Keratinocyte (primary cell): ENCODE measurements at regions not wholly inside any gene's neighbourhood (a gene's known extent, or its start where the extent isn't known, plus 50 kb on each side); places are given as distances from the start of the nearest gene placed in this dataset.

Source experiments
- DNase-seq: peaks from one replicate; pipeline ENCODE4 v3.0.0-alpha.2; 2011; ENCODE audit warnings: low read depth, missing footprints, low spot score
- FAIRE-seq: peaks from 2 replicates; lab custom pipeline; 2011; peaks lifted over from hg19 to GRCh38; lab: Jason Lieb, UNC
- H2AFZ ChIP-seq: 2 replicates; pipeline ENCODE4 v1.6.0; 2012; ENCODE audit warnings: low read length, control low read depth, inconsistent platforms; ENCODE audit not compliant: control insufficient read depth
- H3K27ac ChIP-seq: 2 replicates; pipeline ENCODE4 v1.5.1; 2011; ENCODE audit warnings: low read length; ENCODE audit not compliant: control insufficient read depth, insufficient read depth
- H3K27me3 ChIP-seq: 3 replicates; pipeline ENCODE4 v1.6.0; 2011; ENCODE audit warnings: low read length; ENCODE audit not compliant: control insufficient read depth, insufficient read depth; ENCODE audit errors: extremely low read depth
- H3K36me3 ChIP-seq, 2 experiments: 2 replicates in 1 of 2; 3 replicates in 1 of 2; pipeline ENCODE4 v1.5.1; 2011; ENCODE audit warnings: low read length in 2 of 2, mild to moderate bottlenecking in 1 of 2; ENCODE audit not compliant: control insufficient read depth in 2 of 2, insufficient read depth in 2 of 2; ENCODE audit errors: extremely low read depth in 1 of 2
- H3K4me1 ChIP-seq: 3 replicates; pipeline ENCODE4 v1.5.1; 2011; ENCODE audit warnings: low read length; ENCODE audit not compliant: control insufficient read depth, insufficient read depth; ENCODE audit errors: extremely low read depth
- H3K4me2 ChIP-seq: 3 replicates; pipeline ENCODE4 v1.6.0; 2011; ENCODE audit warnings: low read depth, low read length; ENCODE audit not compliant: control insufficient read depth, insufficient read depth; ENCODE audit errors: extremely low read depth
- H3K4me3 ChIP-seq, 3 experiments: fragments of 200-600 bp in 1 of 3; sonication (generic) in 1 of 3; 2 replicates in 2 of 3; 3 replicates in 1 of 3; pipeline ENCODE4 v1.5.1; 2011 to 2016; ENCODE audit warnings: low read length in 3 of 3, mild to moderate bottlenecking in 3 of 3, control low read depth in 2 of 3, inconsistent platforms in 1 of 3, low read depth in 1 of 3, mixed read lengths in 1 of 3, mixed run types in 1 of 3, moderate library complexity in 1 of 3; ENCODE audit not compliant: control insufficient read depth in 2 of 3, insufficient read depth in 2 of 3; ENCODE audit errors: extremely low read depth in 1 of 3
- H3K79me2 ChIP-seq: 2 replicates; pipeline ENCODE4 v1.6.0; 2012; ENCODE audit warnings: low read length; ENCODE audit not compliant: control insufficient read depth, insufficient read depth
- H3K9ac ChIP-seq: 3 replicates; pipeline ENCODE4 v1.6.0; 2011; ENCODE audit warnings: low read length; ENCODE audit not compliant: control insufficient read depth, insufficient read depth; ENCODE audit errors: extremely low read depth
- H3K9me1 ChIP-seq: 3 replicates; pipeline ENCODE4 v1.6.0; 2011; ENCODE audit warnings: low read length; ENCODE audit not compliant: control insufficient read depth, insufficient read depth; ENCODE audit errors: extremely low read depth
- H3K9me3 ChIP-seq: 2 replicates; pipeline ENCODE4 v1.5.1; 2012; ENCODE audit warnings: low read depth, low read length; ENCODE audit not compliant: control insufficient read depth
- H4K20me1 ChIP-seq: 3 replicates; pipeline ENCODE4 v1.6.0; 2011; ENCODE audit warnings: low read length; ENCODE audit not compliant: control insufficient read depth, insufficient read depth; ENCODE audit errors: extremely low read depth
- EZH2 ChIP-seq: IDR thresholded peaks from one replicate; pipeline ENCODE4 v1.6.1; 2012; ENCODE audit warnings: inconsistent platforms, mild to moderate bottlenecking, low read length, moderate library complexity
- dilution Hi-C: fragments of 300-500 bp; cut with MboI; formaldehyde crosslinking; loops from one replicate; pipeline ENCODE4 v1.7.0; 2020; ENCODE audit warnings: low sequenced_read_pairs; ENCODE audit not compliant: extremely low pct_ligation_motif_present
- TF ChIP-seq, protein P1 (sequence below), 3 experiments: IDR thresholded peaks in 1 of 3; conservative IDR thresholded peaks in 1 of 3; optimal IDR thresholded peaks in 1 of 3; 2 replicates in 2 of 3; 3 replicates in 1 of 3; pipeline versions ENCODE3 to v1.5.1; 2011; ENCODE audit warnings: low read length in 3 of 3, mild to moderate bottlenecking in 3 of 3, moderate library complexity in 2 of 3, control low read depth in 1 of 3, inconsistent platforms in 1 of 3; ENCODE audit not compliant: insufficient read depth in 2 of 3; ENCODE audit errors: extremely low read depth in 1 of 3

GRCh38 chr1:193588311-193589082, 402.1 kb upstream of the B3GALT2 start:
- no peaks in the 10 kb centered on the region for H3K36me3 ChIP-seq
- no peaks in the 10 kb centered on the region for H4K20me1 ChIP-seq
- H2AFZ ChIP-seq: no peak overlapping the region
- FAIRE-seq: no peak
- no peaks in the 10 kb centered on the region for H3K79me2 ChIP-seq
- H3K9ac ChIP-seq: no peak overlapping the region
- H3K4me1 ChIP-seq: no peaks in the 10 kb centered on the region
- dilution Hi-C loops: no loop called here
- H3K4me2 ChIP-seq: no peak overlapping the region
- no peaks in the 10 kb centered on the region for H3K27me3 ChIP-seq
- no peak overlapping the region for H3K4me3 ChIP-seq
- no peak for TF ChIP-seq EZH2
- TF ChIP-seq, protein P1, sequence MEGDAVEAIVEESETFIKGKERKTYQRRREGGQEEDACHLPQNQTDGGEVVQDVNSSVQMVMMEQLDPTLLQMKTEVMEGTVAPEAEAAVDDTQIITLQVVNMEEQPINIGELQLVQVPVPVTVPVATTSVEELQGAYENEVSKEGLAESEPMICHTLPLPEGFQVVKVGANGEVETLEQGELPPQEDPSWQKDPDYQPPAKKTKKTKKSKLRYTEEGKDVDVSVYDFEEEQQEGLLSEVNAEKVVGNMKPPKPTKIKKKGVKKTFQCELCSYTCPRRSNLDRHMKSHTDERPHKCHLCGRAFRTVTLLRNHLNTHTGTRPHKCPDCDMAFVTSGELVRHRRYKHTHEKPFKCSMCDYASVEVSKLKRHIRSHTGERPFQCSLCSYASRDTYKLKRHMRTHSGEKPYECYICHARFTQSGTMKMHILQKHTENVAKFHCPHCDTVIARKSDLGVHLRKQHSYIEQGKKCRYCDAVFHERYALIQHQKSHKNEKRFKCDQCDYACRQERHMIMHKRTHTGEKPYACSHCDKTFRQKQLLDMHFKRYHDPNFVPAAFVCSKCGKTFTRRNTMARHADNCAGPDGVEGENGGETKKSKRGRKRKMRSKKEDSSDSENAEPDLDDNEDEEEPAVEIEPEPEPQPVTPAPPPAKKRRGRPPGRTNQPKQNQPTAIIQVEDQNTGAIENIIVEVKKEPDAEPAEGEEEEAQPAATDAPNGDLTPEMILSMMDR (optimal IDR thresholded peaks at IDR 0.05 in 1 of 3, IDR thresholded peaks at IDR 0.05 in 1 of 3, conservative IDR thresholded peaks at IDR 0.05 in 1 of 3; ENCODE audit: extremely low read depth in 1 of 3, insufficient read depth in 2 of 3, low read length in 3 of 3): no peak
- H3K9me1 ChIP-seq: no peaks in the 10 kb centered on the region
- H3K9me3 ChIP-seq: no peaks in the 10 kb centered on the region
- DNase-seq: no peak
- no peak overlapping the region for H3K27ac ChIP-seq

DNA sequence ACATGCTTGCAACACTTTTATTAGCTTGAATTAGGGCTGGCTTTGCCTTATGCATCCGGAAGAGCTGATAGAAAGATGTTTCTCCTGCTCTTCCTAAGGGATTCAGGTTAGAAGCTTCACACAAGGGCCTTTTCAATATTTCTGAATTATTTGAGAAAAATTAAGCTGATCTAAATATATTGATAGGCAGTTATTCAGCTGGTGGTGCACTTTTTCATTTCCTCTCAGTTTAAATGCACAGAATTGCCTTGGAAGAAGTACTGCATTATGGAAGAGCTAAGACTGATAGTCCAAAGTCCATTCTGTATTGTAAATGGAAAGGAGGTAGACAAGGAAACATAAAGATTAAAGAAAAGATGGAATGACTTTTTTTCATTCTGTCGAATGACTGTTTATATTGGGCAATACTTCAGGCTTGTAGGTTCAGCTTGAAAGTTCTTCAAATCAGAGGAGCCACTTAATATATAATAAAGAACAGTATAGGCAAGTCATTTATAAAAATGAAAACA, 398.4 kb upstream of the B3GALT2 start:
- no peak overlapping the region for H3K9ac ChIP-seq
- H3K4me1 ChIP-seq: no peaks in the 10 kb centered on the region
- no peaks in the 10 kb centered on the region for H3K36me3 ChIP-seq
- no peak overlapping the region for H3K27ac ChIP-seq
- H2AFZ ChIP-seq: no peak overlapping the region
- H3K79me2 ChIP-seq: no peaks in the 10 kb centered on the region
- no peaks in the 10 kb centered on the region for H3K27me3 ChIP-seq
- H3K4me2 ChIP-seq: no peak overlapping the region
- H4K20me1 ChIP-seq: no peaks in the 10 kb centered on the region
- FAIRE-seq (no peak), DNase-seq (no peak)
- dilution Hi-C loops: no loop called here
- H3K4me3 ChIP-seq: no peak overlapping the region
- no peaks in the 10 kb centered on the region for H3K9me3 ChIP-seq
- TF ChIP-seq EZH2: no peak
- TF ChIP-seq, protein P1 (optimal IDR thresholded peaks at IDR 0.05 in 1 of 3, IDR thresholded peaks at IDR 0.05 in 1 of 3, conservative IDR thresholded peaks at IDR 0.05 in 1 of 3; ENCODE audit: extremely low read depth in 1 of 3, insufficient read depth in 2 of 3, low read length in 3 of 3): no peak
- no peaks in the 10 kb centered on the region for H3K9me1 ChIP-seq
